ENCODE measurements at regions not wholly inside any gene's neighbourhood (a gene's known extent, or its start where the extent isn't known, plus 50 kb on each side); places are given as distances from the start of the nearest gene placed in this dataset.

GRCh38 chrX:69107747-69108401 lies 57.4 kb downstream of the PJA1 start:
- dilution Hi-C loops (cut with MboI; ENCODE audit: extremely low pct_ligation_motif_present, low sequenced_read_pairs) = no loop called here
- no peak for DNase-seq (ENCODE audit: low read depth, low spot score)
- no peak overlapping the region for H3K27ac ChIP-seq (ENCODE audit: insufficient read depth, low read depth, low read length)
- no peaks in the 10 kb centered on the region for H3K36me3 ChIP-seq (ENCODE audit: control insufficient read depth in 2 of 2, extremely low read depth in 1 of 2, insufficient read depth in 2 of 2, low read length in 2 of 2)
- no peaks in the 10 kb centered on the region for H3K27me3 ChIP-seq (ENCODE audit: control insufficient read depth in 2 of 2, insufficient read depth in 2 of 2, low read length in 2 of 2)
- TF ChIP-seq EZH2 (IDR thresholded peaks at IDR 0.05; ENCODE audit: borderline replicate concordance, low read depth, low read length, severe bottlenecking) (no peak), JUN (IDR thresholded peaks at IDR 0.05; ENCODE audit: borderline replicate concordance, insufficient read depth, insufficient read length, low read depth) (no peak), FOS (IDR thresholded peaks at IDR 0.05; ENCODE audit: borderline replicate concordance, insufficient read depth, low read length) (no peak), GATA2 (IDR thresholded peaks at IDR 0.05; ENCODE audit: insufficient read depth, insufficient read length, low read depth, low read length) (no peak)
- TF ChIP-seq, protein P1, sequence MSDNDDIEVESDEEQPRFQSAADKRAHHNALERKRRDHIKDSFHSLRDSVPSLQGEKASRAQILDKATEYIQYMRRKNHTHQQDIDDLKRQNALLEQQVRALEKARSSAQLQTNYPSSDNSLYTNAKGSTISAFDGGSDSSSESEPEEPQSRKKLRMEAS (IDR thresholded peaks at IDR 0.05; ENCODE audit: insufficient read depth, insufficient read length) = no peak
- CTCF ChIA-PET = interaction anchor here (0.9 to 1.0 kb wide), 2 partner anchors 14 to 47 kb away, joined by 3 to 4 read pairs; no protein-coding TSS in a partner anchor
- no peaks in the 10 kb centered on the region for H3K4me1 ChIP-seq (ENCODE audit: control insufficient read depth, extremely low read depth, insufficient read depth, low read length)
- no peak for FAIRE-seq
- no peak overlapping the region for H2AFZ ChIP-seq (ENCODE audit: low read depth, low read length)
- no peaks in the 10 kb centered on the region for H3K79me2 ChIP-seq (ENCODE audit: control insufficient read depth, insufficient read depth, low read length)
- H3K9ac ChIP-seq (replicated peaks; ENCODE audit: extremely low read depth, insufficient read depth, low read length) = no peak overlapping the region
- no peaks in the 10 kb centered on the region for H4K20me1 ChIP-seq (replicated peaks; ENCODE audit: control insufficient read depth, extremely low read depth, insufficient read depth, low read length)
- H3K4me3 ChIP-seq (replicated peaks in 1 of 3; ENCODE audit: insufficient read depth in 1 of 3, low read depth in 1 of 3, low read length in 3 of 3) = no peak overlapping the region
- intact Hi-C loops (cut with micrococcal nuclease) = no loop called here
- no peak overlapping the region for H3K4me2 ChIP-seq (ENCODE audit: insufficient read depth, low read length)
- BruUV-seq (replicated peaks) = no TSS peak
- POLR2A ChIA-PET = no interaction called here
- no peaks in the 10 kb centered on the region for H3K9me3 ChIP-seq (replicated peaks; ENCODE audit: control insufficient read depth, insufficient read depth, low read length)
- no peaks in the 10 kb centered on the region for H3K9me1 ChIP-seq (replicated peaks; ENCODE audit: control insufficient read depth, extremely low read depth, insufficient read depth, low read length)

GRCh38 chrX:69107231-69107739 lies 58.0 kb downstream of the PJA1 start:
- no peak overlapping the region for H3K4me3 ChIP-seq (replicated peaks in 1 of 3; ENCODE audit: insufficient read depth in 1 of 3, low read depth in 1 of 3, low read length in 3 of 3)
- TF ChIP-seq POLR2AphosphoS5 (IDR thresholded peaks at IDR 0.05; ENCODE audit: insufficient read depth, low read depth, low read length) (no peak), FOS (IDR thresholded peaks at IDR 0.05; ENCODE audit: borderline replicate concordance, insufficient read depth, low read length) (no peak), POLR2A (IDR thresholded peaks at IDR 0.05; ENCODE audit: low read depth, low read length) (no peak), MYC (IDR thresholded peaks at IDR 0.05; ENCODE audit: low read depth, low read length) (no peak), GATA2 (IDR thresholded peaks at IDR 0.05; ENCODE audit: insufficient read depth, insufficient read length, low read depth, low read length) (no peak), EZH2 (IDR thresholded peaks at IDR 0.05; ENCODE audit: borderline replicate concordance, low read depth, low read length, severe bottlenecking) (no peak), JUN (IDR thresholded peaks at IDR 0.05; ENCODE audit: borderline replicate concordance, insufficient read depth, insufficient read length, low read depth) (no peak)
- TF ChIP-seq, protein P1 (IDR thresholded peaks at IDR 0.05; ENCODE audit: insufficient read depth, insufficient read length) = no peak
- TF ChIP-seq, protein P2, sequence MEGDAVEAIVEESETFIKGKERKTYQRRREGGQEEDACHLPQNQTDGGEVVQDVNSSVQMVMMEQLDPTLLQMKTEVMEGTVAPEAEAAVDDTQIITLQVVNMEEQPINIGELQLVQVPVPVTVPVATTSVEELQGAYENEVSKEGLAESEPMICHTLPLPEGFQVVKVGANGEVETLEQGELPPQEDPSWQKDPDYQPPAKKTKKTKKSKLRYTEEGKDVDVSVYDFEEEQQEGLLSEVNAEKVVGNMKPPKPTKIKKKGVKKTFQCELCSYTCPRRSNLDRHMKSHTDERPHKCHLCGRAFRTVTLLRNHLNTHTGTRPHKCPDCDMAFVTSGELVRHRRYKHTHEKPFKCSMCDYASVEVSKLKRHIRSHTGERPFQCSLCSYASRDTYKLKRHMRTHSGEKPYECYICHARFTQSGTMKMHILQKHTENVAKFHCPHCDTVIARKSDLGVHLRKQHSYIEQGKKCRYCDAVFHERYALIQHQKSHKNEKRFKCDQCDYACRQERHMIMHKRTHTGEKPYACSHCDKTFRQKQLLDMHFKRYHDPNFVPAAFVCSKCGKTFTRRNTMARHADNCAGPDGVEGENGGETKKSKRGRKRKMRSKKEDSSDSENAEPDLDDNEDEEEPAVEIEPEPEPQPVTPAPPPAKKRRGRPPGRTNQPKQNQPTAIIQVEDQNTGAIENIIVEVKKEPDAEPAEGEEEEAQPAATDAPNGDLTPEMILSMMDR (IDR thresholded peaks at IDR 0.05; ENCODE audit: extremely low read depth in 1 of 2, insufficient read depth in 1 of 2, low read depth in 1 of 2, low read length in 2 of 2) = no peak
- no peaks in the 10 kb centered on the region for H4K20me1 ChIP-seq (replicated peaks; ENCODE audit: control insufficient read depth, extremely low read depth, insufficient read depth, low read length)
- H3K36me3 ChIP-seq (ENCODE audit: control insufficient read depth in 2 of 2, extremely low read depth in 1 of 2, insufficient read depth in 2 of 2, low read length in 2 of 2) = no peaks in the 10 kb centered on the region
- H2AFZ ChIP-seq (ENCODE audit: low read depth, low read length) = no peak overlapping the region
- no peak overlapping the region for H3K9ac ChIP-seq (replicated peaks; ENCODE audit: extremely low read depth, insufficient read depth, low read length)
- no peaks in the 10 kb centered on the region for H3K9me1 ChIP-seq (replicated peaks; ENCODE audit: control insufficient read depth, extremely low read depth, insufficient read depth, low read length)
- DNase-seq (ENCODE audit: low read depth, low spot score) (no peak), FAIRE-seq (no peak)
- no peaks in the 10 kb centered on the region for H3K79me2 ChIP-seq (ENCODE audit: control insufficient read depth, insufficient read depth, low read length)
- intact Hi-C loops (cut with micrococcal nuclease) = no loop called here
- H3K9me3 ChIP-seq (replicated peaks; ENCODE audit: control insufficient read depth, insufficient read depth, low read length) = no peaks in the 10 kb centered on the region
- BruUV-seq (replicated peaks) = no TSS peak
- CTCF ChIA-PET = no interaction called here
- no peak overlapping the region for H3K27ac ChIP-seq (ENCODE audit: insufficient read depth, low read depth, low read length)
- H3K4me1 ChIP-seq (ENCODE audit: control insufficient read depth, extremely low read depth, insufficient read depth, low read length) = no peaks in the 10 kb centered on the region
- H3K4me2 ChIP-seq (ENCODE audit: insufficient read depth, low read length) = no peak overlapping the region
- POLR2A ChIA-PET = no interaction called here
- dilution Hi-C loops (cut with MboI; ENCODE audit: extremely low pct_ligation_motif_present, low sequenced_read_pairs) = no loop called here
- H3K27me3 ChIP-seq (ENCODE audit: control insufficient read depth in 2 of 2, insufficient read depth in 2 of 2, low read length in 2 of 2) = no peaks in the 10 kb centered on the region

Measured in endothelial cell of umbilical vein (primary cell).